ENCODE measurements at regions not wholly inside any gene's neighbourhood (a gene's known extent, or its start where the extent isn't known, plus 50 kb on each side); places are given as distances from the start of the nearest gene placed in this dataset.

GRCh38 chr5:68720884-68721610 is 372.8 kb upstream of the SLC30A5 start:
- no peak for DNase-seq
- TF ChIP-seq POLR2A (IDR thresholded peaks at IDR 0.05; ENCODE audit: low read length): no peak
- no peak for TF ChIP-seq GATA1 (IDR thresholded peaks at IDR 0.05; ENCODE audit: low read depth, low read length)

- no peak for TF ChIP-seq GATA1 (IDR thresholded peaks at IDR 0.05; ENCODE audit: low read depth, low read length)
- TF ChIP-seq POLR2A (IDR thresholded peaks at IDR 0.05; ENCODE audit: low read length): no peak
These were observed 371.5 kb upstream of the SLC30A5 start for GRCh38 chr5:68722357-68722756.

GRCh38 chr5:68725905-68726683 is 367.7 kb upstream of the SLC30A5 start:
- no peak for DNase-seq

More at GRCh38 chr5:68722357-68722756, 371.5 kb upstream of the SLC30A5 start:
- no peak for DNase-seq

GRCh38 chr5:68727931-68728330 is 365.9 kb upstream of the SLC30A5 start:
- no peak for TF ChIP-seq POLR2A (IDR thresholded peaks at IDR 0.05; ENCODE audit: low read length)
- no peak for TF ChIP-seq GATA1 (IDR thresholded peaks at IDR 0.05; ENCODE audit: low read depth, low read length)
- DNase-seq: no peak

More at GRCh38 chr5:68725905-68726683, 367.7 kb upstream of the SLC30A5 start:
- TF ChIP-seq POLR2A (IDR thresholded peaks at IDR 0.05; ENCODE audit: low read length) (no peak), GATA1 (IDR thresholded peaks at IDR 0.05; ENCODE audit: low read depth, low read length) (no peak)

- no peak for TF ChIP-seq POLR2A (IDR thresholded peaks at IDR 0.05; ENCODE audit: low read length)
- no peak for TF ChIP-seq GATA1 (IDR thresholded peaks at IDR 0.05; ENCODE audit: low read depth, low read length)
- DNase-seq: no peak
These were observed 364.1 kb upstream of the SLC30A5 start for GRCh38 chr5:68729678-68730077.

GRCh38 chr5:68730220-68730978 is 363.4 kb upstream of the SLC30A5 start:
- peak in 1 of 2 experiments; percentile 67 for DNase-seq

GRCh38 chr5:68730979-68731654 is 362.7 kb upstream of the SLC30A5 start:
- TF ChIP-seq GATA1 (IDR thresholded peaks at IDR 0.05; ENCODE audit: low read depth, low read length): no peak
- no peak for DNase-seq

More at GRCh38 chr5:68730220-68730978, 363.4 kb upstream of the SLC30A5 start:
- TF ChIP-seq GATA1 (IDR thresholded peaks at IDR 0.05; ENCODE audit: low read depth, low read length) (no peak), POLR2A (IDR thresholded peaks at IDR 0.05; ENCODE audit: low read length) (no peak)

- no peak for DNase-seq
- TF ChIP-seq GATA1 (IDR thresholded peaks at IDR 0.05; ENCODE audit: low read depth, low read length) (no peak), POLR2A (IDR thresholded peaks at IDR 0.05; ENCODE audit: low read length) (no peak)
These were observed 361.6 kb upstream of the SLC30A5 start for GRCh38 chr5:68732251-68732650.

GRCh38 chr5:68734781-68735180 is 359.0 kb upstream of the SLC30A5 start:
- TF ChIP-seq GATA1 (IDR thresholded peaks at IDR 0.05; ENCODE audit: low read depth, low read length) (no peak), POLR2A (IDR thresholded peaks at IDR 0.05; ENCODE audit: low read length) (no peak)
- no peak for DNase-seq

- no peak for TF ChIP-seq GATA1 (IDR thresholded peaks at IDR 0.05; ENCODE audit: low read depth, low read length)
- TF ChIP-seq POLR2A (IDR thresholded peaks at IDR 0.05; ENCODE audit: low read length): no peak
- DNase-seq: no peak
These were observed 355.6 kb upstream of the SLC30A5 start for GRCh38 chr5:68738236-68738635.

- no peak for DNase-seq
- TF ChIP-seq GATA1 (IDR thresholded peaks at IDR 0.05; ENCODE audit: low read depth, low read length) (no peak), POLR2A (IDR thresholded peaks at IDR 0.05; ENCODE audit: low read length) (no peak)
These were observed 355.0 kb upstream of the SLC30A5 start for GRCh38 chr5:68738841-68739240.

- TF ChIP-seq POLR2A (IDR thresholded peaks at IDR 0.05; ENCODE audit: low read length) (no peak), GATA1 (IDR thresholded peaks at IDR 0.05; ENCODE audit: low read depth, low read length) (no peak)
- no peak for DNase-seq
These were observed 354.1 kb upstream of the SLC30A5 start for GRCh38 chr5:68739752-68740151.

GRCh38 chr5:68740226-68740910 is 353.4 kb upstream of the SLC30A5 start:
- no peak for DNase-seq
- TF ChIP-seq POLR2A (IDR thresholded peaks at IDR 0.05; ENCODE audit: low read length) (no peak), GATA1 (IDR thresholded peaks at IDR 0.05; ENCODE audit: low read depth, low read length) (no peak)
